HG02981 (cell line): ENCODE measurements at regions not wholly inside any gene's neighbourhood (a gene's known extent, or its start where the extent isn't known, plus 50 kb on each side); places are given as distances from the start of the nearest gene placed in this dataset.

Experiments
- ATAC-seq: cut with Tn5 transposase; IDR thresholded peaks from one replicate; pipeline ENCODE4 v1.9.1; 2021; ENCODE audit warnings: mild to moderate bottlenecking, moderate library complexity; ENCODE audit not compliant: unreplicated experiment

DNA sequence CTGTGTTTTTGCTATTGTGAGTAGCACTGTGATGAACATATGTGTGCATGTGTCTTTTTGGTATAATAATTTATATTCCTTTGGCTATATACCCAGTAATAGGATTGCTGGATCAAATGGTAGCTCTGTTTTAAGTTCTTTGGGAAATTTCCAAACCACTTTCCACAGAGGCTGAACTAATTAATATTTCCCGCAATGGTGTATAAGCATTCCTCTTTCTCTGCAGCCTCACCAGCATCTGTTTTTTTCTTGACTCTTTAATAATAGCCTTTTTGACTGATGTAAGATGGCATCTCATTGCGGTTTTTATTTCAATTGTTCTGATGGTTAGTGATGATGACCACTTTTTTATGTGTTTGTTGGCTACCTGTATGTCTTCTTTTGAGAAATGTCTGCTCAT is 247.7 kb upstream of the NDST3 start:
- no peak for ATAC-seq

- no peak for ATAC-seq
Measured at GRCh38 chr4:117793845-117794480, 240.3 kb upstream of the NDST3 start.

- no peak for ATAC-seq
Measured at GRCh38 chr4:117796677-117797076, 237.6 kb upstream of the NDST3 start.

GRCh38 chr4:117800636-117801035 is 233.7 kb upstream of the NDST3 start:
- no peak for ATAC-seq

- ATAC-seq: no peak
Measured at GRCh38 chr4:117801756-117802155, 232.5 kb upstream of the NDST3 start.

DNA sequence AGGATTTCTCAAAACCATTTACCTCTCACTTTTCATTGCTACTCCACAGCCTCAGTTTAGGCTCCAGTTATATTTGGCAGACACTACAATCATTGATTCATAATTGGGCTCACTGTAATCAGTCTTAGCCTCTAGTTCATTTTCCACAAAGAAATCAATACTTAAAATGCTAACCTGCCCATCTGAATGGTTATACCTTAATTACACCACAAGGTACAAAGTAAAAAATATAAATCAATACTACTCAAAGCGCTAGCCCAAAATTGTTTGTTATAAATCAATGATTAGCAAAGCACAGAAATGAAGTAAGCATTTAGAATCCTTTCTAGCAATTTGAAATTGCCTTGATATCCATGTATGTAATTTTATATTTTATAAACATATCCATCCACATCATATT is 222.6 kb upstream of the NDST3 start:
- ATAC-seq: no peak

GRCh38 chr4:117814277-117815246 is 219.7 kb upstream of the NDST3 start:
- no peak for ATAC-seq

DNA sequence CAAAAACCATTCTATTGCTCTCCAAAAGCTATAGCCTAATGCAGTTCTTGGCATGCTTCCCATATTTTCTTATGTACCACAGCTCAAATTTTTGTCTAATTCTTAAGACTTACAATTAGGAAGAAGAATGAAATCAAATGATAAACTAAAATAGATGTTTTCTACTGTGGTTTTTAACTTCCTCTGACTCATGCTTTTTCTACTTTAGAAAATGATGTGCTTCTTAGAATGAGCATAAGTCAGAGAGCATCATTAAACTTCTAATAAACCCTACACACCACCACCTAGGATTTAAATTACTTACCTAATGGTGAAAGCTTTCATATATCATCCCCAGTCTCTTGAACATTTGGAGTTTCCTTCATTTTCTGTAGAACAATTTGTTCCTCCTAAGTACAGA is 217.0 kb upstream of the NDST3 start:
- no peak for ATAC-seq

DNA sequence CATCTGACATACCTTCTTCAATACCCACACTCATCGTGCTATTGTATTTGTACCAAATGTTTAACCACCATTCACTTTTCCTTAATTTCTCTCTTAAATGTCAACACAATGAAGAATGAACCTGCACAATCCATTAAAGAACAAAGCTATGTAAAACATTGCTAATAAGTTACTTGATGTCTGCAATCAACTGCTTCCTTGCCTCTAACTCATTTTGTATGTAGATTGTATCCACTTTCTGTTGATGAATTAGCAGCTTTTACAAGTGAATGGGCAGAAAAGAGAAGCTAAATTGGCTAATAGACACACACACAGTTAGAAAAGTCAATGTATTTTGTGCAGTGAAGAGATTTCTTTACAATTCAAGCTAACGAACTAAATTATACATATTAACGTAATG is 212.5 kb upstream of the NDST3 start:
- ATAC-seq: no peak

GRCh38 chr4:117823388-117823787 is 210.9 kb upstream of the NDST3 start:
- ATAC-seq: no peak

- ATAC-seq: no peak
Measured at GRCh38 chr4:117825600-117825999, 208.7 kb upstream of the NDST3 start.

- no peak for ATAC-seq
Measured at GRCh38 chr4:117831060-117831683, 203.1 kb upstream of the NDST3 start.

DNA sequence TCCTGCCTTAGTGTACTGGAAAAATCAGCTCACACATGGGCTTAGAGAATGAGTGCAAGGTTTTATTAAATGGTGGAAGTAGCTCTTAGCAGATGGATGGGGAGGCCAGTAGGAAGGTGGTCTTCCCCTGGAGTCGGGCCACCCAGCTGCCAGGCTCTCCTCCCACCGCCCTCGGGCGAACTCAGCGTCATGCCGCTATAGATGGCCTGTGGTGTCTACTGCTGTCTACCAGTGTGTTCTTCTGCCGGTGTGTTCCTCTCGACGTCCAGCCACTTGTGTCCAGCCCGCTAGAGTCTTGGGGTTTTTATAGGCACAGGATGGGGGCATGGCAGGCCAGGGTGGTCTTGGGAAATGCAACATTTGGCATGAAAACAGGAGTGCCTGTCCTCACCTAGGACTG is 198.7 kb upstream of the NDST3 start:
- ATAC-seq: no peak

DNA sequence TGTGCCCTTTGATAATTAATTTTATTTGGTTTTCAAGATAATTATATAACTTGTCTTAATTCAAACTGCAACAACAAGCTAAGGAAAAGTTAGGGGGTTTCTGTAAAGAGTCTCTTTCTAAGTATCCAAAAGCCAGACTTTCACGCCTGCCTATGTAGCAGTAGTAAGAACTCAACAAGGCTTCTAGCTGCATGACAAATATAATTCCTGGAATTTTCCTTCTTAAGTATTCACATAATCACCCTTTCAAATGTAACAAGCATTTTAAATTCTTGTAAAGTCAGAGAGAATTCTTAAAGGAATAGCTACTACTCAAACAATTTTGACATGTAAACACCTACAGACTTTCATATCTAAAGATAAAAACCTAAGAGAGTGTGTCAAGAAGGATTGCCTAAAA is 189.7 kb upstream of the NDST3 start:
- no peak for ATAC-seq

- ATAC-seq: no peak
Measured at GRCh38 chr4:117845270-117845669, 189.0 kb upstream of the NDST3 start.

- ATAC-seq: no peak
Measured at GRCh38 chr4:117847849-117848248, 186.4 kb upstream of the NDST3 start.

- no peak for ATAC-seq
Measured at GRCh38 chr4:117868201-117868600, 166.1 kb upstream of the NDST3 start.

DNA sequence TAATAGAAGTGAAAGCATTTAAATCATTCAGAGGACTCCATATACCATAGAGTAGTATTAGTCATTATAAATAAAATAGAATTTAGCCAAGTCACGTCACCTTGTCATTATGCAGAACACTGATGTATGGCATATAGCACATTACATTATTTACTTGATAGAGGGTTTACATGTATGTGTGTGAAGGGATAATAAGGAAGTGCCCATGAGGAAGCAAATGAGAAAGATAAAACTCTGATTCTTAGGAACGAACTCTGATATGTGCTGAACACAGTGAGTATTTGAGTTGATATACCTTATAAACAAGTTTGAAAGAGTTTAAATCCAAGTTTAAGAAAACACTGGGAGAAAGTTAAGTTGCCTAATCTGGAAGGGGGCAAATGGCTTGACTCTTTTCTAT is 160.5 kb upstream of the NDST3 start:
- ATAC-seq: no peak

GRCh38 chr4:117874216-117874615 is 160.1 kb upstream of the NDST3 start:
- no peak for ATAC-seq

DNA sequence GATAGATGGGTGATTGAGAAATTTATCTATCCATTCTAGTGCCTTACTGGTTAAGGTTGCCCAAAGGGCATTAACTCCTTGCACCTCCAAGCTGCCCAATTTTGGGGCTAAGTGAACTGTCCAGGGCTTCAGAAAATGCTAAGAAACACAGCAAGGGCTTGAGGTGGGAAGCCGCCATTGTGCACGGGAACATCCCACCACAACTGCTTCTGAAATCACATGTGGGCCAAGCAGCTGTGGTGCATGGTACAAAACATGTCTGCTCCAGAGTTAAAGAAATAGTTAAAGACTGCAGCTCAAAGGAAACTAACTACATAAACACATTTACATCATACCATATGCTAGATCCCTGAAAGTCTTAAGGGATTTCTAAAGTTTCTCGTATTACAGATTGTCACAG is 144.3 kb upstream of the NDST3 start:
- no peak for ATAC-seq

DNA sequence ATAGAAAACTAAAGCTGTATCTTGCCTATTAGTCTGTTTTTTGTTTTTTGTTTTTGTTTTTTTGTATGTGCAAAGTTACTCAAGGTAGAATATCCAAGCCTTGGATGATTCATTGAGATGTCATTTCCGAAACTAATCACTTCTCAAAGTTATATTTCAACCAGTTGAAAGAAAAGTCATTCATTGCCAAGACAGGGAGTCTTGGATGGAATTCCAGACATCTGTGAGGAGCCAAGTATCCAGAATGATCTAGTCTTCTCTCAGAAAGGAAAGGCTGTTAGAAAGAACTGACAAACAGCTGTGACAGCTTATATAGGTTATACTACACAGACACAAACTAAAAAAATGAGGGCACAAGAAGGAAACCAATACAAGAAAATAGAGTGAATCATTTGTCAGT is 141.1 kb upstream of the NDST3 start:
- ATAC-seq: no peak

DNA sequence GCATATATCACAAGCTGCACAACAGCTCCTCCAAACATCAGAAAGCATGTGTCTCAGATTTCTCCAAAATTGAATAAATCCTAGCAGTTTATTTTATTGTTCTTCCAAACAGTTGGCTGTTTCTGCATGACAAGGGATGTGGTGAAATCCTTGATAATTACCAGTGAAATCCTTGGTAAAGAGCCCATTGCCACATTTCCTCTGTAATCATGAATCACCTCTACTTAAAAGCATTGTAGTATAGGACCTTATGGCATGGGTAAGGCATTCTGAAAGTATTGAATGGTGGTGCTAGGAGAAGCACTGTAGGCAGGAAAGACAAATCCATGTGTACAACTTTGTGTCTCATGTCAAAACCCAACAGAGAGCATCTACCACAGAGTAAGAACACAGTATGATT is 135.8 kb upstream of the NDST3 start:
- no peak for ATAC-seq
